ENCODE measurements at regions not wholly inside any gene's neighbourhood (a gene's known extent, or its start where the extent isn't known, plus 50 kb on each side); places are given as distances from the start of the nearest gene placed in this dataset.

GRCh38 chr18:51405683-51406477 lies 208.4 kb upstream of the MEX3C start:
- TF ChIP-seq NR3C1 (CRISPR knock-in tag; conservative IDR thresholded peaks at IDR 0.05; ENCODE audit: low read depth) (no peak), OVOL2 (CRISPR knock-in tag; IDR thresholded peaks at IDR 0.05; ENCODE audit: borderline replicate concordance) (no peak), SP1 (CRISPR knock-in tag; conservative IDR thresholded peaks at IDR 0.05) (no peak), CREB1 (CRISPR knock-in tag; IDR thresholded peaks at IDR 0.05) (no peak), NR2C2 (CRISPR knock-in tag; IDR thresholded peaks at IDR 0.05) (no peak), NFYB (CRISPR knock-in tag; conservative IDR thresholded peaks at IDR 0.05; ENCODE audit: low read depth) (no peak), GRHL2 (CRISPR knock-in tag; IDR thresholded peaks at IDR 0.05; ENCODE audit: insufficient replicate concordance, severe bottlenecking) (no peak)
- TF ChIP-seq, protein P1, sequence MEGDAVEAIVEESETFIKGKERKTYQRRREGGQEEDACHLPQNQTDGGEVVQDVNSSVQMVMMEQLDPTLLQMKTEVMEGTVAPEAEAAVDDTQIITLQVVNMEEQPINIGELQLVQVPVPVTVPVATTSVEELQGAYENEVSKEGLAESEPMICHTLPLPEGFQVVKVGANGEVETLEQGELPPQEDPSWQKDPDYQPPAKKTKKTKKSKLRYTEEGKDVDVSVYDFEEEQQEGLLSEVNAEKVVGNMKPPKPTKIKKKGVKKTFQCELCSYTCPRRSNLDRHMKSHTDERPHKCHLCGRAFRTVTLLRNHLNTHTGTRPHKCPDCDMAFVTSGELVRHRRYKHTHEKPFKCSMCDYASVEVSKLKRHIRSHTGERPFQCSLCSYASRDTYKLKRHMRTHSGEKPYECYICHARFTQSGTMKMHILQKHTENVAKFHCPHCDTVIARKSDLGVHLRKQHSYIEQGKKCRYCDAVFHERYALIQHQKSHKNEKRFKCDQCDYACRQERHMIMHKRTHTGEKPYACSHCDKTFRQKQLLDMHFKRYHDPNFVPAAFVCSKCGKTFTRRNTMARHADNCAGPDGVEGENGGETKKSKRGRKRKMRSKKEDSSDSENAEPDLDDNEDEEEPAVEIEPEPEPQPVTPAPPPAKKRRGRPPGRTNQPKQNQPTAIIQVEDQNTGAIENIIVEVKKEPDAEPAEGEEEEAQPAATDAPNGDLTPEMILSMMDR (IDR thresholded peaks at IDR 0.05), result no peak
- TF ChIP-seq, protein P2, sequence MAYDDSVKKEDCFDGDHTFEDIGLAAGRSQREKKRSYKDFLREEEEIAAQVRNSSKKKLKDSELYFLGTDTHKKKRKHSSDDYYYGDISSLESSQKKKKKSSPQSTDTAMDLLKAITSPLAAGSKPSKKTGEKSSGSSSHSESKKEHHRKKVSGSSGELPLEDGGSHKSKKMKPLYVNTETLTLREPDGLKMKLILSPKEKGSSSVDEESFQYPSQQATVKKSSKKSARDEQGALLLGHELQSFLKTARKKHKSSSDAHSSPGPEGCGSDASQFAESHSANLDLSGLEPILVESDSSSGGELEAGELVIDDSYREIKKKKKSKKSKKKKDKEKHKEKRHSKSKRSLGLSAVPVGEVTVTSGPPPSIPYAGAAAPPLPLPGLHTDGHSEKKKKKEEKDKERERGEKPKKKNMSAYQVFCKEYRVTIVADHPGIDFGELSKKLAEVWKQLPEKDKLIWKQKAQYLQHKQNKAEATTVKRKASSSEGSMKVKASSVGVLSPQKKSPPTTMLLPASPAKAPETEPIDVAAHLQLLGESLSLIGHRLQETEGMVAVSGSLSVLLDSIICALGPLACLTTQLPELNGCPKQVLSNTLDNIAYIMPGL (CRISPR knock-in tag; IDR thresholded peaks at IDR 0.05), result no peak
